ENCODE measurements at regions not wholly inside any gene's neighbourhood (a gene's known extent, or its start where the extent isn't known, plus 50 kb on each side); places are given as distances from the start of the nearest gene placed in this dataset.

DNA sequence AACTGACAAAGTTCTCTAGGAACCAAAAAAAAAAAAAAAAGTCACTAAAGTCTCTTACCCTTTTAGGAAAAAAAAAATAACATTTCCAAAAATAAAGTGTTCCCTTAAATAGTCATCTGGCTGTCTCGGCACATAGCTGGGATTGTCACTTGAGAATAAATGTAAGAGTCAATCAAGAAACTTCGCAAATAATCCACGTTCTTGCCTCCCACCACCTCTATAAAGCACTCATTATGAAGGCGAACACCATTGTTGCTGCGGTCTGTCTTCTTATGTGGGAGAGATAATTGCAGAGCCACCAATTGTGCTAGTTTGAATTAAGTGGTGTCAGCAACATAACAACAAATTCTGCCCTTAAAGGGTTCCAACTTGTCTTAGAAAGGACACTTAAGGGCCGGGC is 163.7 kb downstream of the FBXO15 start:
- H3K9ac ChIP-seq (ENCODE audit: control insufficient read depth, insufficient read depth, low read length): no peak overlapping the region
- FAIRE-seq (no peak), DNase-seq (ENCODE audit: low read depth, low spot score) (no peak), ATAC-seq (no peak)
- no peak overlapping the region for H2AFZ ChIP-seq (ENCODE audit: control insufficient read depth, low read depth, low read length)
- no peak overlapping the region for H3K4me2 ChIP-seq (ENCODE audit: control insufficient read depth, insufficient read depth)
- TF ChIP-seq RFX5 (IDR thresholded peaks at IDR 0.05; ENCODE audit: low read depth, low read length): no peak
- H3K4me3 ChIP-seq: no peak overlapping the region
- ChIA-PET RAD21 (ENCODE audit: unreplicated experiment) (no interaction called here), POLR2A (no interaction called here), SMC1A (ENCODE audit: uncharacterized antibody, unreplicated experiment) (no interaction called here), CTCF (no interaction called here)
- 28% methylated on average over 6 of the region's 6 CpGs for WGBS (ENCODE audit: insufficient coverage, insufficient replicate concordance, low lambda C conversion rate, missing lambda C conversion rate)
- no peak overlapping the region for H3K27ac ChIP-seq (ENCODE audit: control insufficient read depth, insufficient read depth)
- H3K36me3 ChIP-seq (ENCODE audit: control insufficient read depth in 2 of 2, insufficient read depth in 2 of 2, low read length in 1 of 2): no peaks in the 10 kb centered on the region
- H3K4me1 ChIP-seq (ENCODE audit: control insufficient read depth, insufficient read depth, low read length): no peaks in the 10 kb centered on the region
- intact Hi-C loops (cut with micrococcal nuclease; ENCODE audit: unreplicated experiment) (no loop called here), in situ Hi-C loops (cut with MboI) (no loop called here)
- no peaks in the 10 kb centered on the region; a peak in 1 of 4 replicates for H3K27me3 ChIP-seq (replicated peaks in 1 of 2; ENCODE audit: control insufficient read depth in 2 of 2, insufficient read depth in 2 of 2, low read length in 1 of 2)
- no peaks in the 10 kb centered on the region for H4K20me1 ChIP-seq (ENCODE audit: control insufficient read depth, insufficient read depth)
- no peaks in the 10 kb centered on the region for H3K9me3 ChIP-seq (replicated peaks; ENCODE audit: control insufficient read depth, insufficient read depth, low read length)
- BruUV-seq (replicated peaks): no TSS peak
- H3K79me2 ChIP-seq (ENCODE audit: control insufficient read depth, insufficient read depth, low read length): no peaks in the 10 kb centered on the region

DNA sequence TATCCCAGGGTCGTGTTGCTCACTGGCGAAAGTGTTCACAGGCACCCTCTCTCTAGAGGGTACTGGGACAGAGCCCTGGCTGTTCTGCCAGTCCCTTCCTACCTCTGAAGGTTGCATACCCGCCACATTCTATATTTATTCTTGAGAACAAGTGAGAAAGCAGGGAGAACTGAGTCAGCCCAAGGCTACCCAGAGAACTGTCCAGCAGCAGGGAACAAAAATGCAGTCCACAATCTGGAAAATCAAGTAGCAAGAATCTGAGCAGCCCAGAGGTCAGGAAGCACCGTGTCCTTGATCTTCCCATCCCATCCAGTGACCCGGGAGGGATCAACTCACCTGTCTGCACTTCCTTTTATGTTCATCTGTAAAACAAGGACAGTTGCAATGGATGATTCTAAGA is 164.1 kb downstream of the FBXO15 start:
- Histone ChIP-seq H3K9ac (ENCODE audit: control insufficient read depth, insufficient read depth, low read length) (no peak overlapping the region), H3K4me3 (no peak overlapping the region), H3K9me3 (replicated peaks; ENCODE audit: control insufficient read depth, insufficient read depth, low read length) (no peaks in the 10 kb centered on the region), H3K79me2 (ENCODE audit: control insufficient read depth, insufficient read depth, low read length) (no peaks in the 10 kb centered on the region), H3K36me3 (ENCODE audit: control insufficient read depth in 2 of 2, insufficient read depth in 2 of 2, low read length in 1 of 2) (no peaks in the 10 kb centered on the region), H3K4me1 (ENCODE audit: control insufficient read depth, insufficient read depth, low read length) (no peaks in the 10 kb centered on the region), H3K27me3 (replicated peaks in 1 of 2; ENCODE audit: control insufficient read depth in 2 of 2, insufficient read depth in 2 of 2, low read length in 1 of 2) (no peaks in the 10 kb centered on the region; a peak in 1 of 4 replicates), H4K20me1 (ENCODE audit: control insufficient read depth, insufficient read depth) (no peaks in the 10 kb centered on the region), H3K27ac (ENCODE audit: control insufficient read depth, insufficient read depth) (no peak overlapping the region), H2AFZ (ENCODE audit: control insufficient read depth, low read depth, low read length) (no peak overlapping the region), H3K4me2 (ENCODE audit: control insufficient read depth, insufficient read depth) (no peak overlapping the region)
- CTCF ChIA-PET: no interaction called here
- TF ChIP-seq, protein P1, sequence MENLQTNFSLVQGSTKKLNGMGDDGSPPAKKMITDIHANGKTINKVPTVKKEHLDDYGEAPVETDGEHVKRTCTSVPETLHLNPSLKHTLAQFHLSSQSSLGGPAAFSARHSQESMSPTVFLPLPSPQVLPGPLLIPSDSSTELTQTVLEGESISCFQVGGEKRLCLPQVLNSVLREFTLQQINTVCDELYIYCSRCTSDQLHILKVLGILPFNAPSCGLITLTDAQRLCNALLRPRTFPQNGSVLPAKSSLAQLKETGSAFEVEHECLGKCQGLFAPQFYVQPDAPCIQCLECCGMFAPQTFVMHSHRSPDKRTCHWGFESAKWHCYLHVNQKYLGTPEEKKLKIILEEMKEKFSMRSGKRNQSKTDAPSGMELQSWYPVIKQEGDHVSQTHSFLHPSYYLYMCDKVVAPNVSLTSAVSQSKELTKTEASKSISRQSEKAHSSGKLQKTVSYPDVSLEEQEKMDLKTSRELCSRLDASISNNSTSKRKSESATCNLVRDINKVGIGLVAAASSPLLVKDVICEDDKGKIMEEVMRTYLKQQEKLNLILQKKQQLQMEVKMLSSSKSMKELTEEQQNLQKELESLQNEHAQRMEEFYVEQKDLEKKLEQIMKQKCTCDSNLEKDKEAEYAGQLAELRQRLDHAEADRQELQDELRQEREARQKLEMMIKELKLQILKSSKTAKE (IDR thresholded peaks at IDR 0.05; ENCODE audit: low read depth, poor library complexity, severe bottlenecking): no peak
- TF ChIP-seq ZNF217 (IDR thresholded peaks at IDR 0.05) (no peak), ZSCAN29 (IDR thresholded peaks at IDR 0.05) (no peak), RFX5 (IDR thresholded peaks at IDR 0.05; ENCODE audit: low read depth, low read length) (no peak), SREBF1 (IDR thresholded peaks at IDR 0.05; ENCODE audit: low read length) (no peak), RUNX3 (IDR thresholded peaks at IDR 0.05; ENCODE audit: low read length) (no peak), NR2C1 (IDR thresholded peaks at IDR 0.05) (no peak), BHLHE40 (IDR thresholded peaks at IDR 0.05; ENCODE audit: borderline replicate concordance in 1 of 2, low read depth in 2 of 2, low read length in 1 of 2) (no peak), SUPT20H (IDR thresholded peaks at IDR 0.05; ENCODE audit: borderline replicate concordance, control insufficient read depth, low read depth, low read length) (no peak), ATF7 (IDR thresholded peaks at IDR 0.05; ENCODE audit: low read depth) (no peak), SMARCA5 (IDR thresholded peaks at IDR 0.05) (no peak), ETV6 (conservative IDR thresholded peaks at IDR 0.05 in 1 of 2, IDR thresholded peaks at IDR 0.05 in 1 of 2; ENCODE audit: borderline replicate concordance in 1 of 2, low read depth in 1 of 2) (no peak), KDM1A (IDR thresholded peaks at IDR 0.05; ENCODE audit: borderline replicate concordance) (no peak)
- TF ChIP-seq, protein P2, sequence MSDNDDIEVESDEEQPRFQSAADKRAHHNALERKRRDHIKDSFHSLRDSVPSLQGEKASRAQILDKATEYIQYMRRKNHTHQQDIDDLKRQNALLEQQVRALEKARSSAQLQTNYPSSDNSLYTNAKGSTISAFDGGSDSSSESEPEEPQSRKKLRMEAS (IDR thresholded peaks at IDR 0.05; ENCODE audit: low read depth, low read length): no peak
- 21% methylated on average over 5 of the region's 5 CpGs for WGBS (ENCODE audit: insufficient coverage, insufficient replicate concordance, low lambda C conversion rate, missing lambda C conversion rate)
- intact Hi-C loops (cut with micrococcal nuclease; ENCODE audit: unreplicated experiment): no loop called here
- POLR2A ChIA-PET: no interaction called here
- ATAC-seq (no peak), FAIRE-seq (no peak), DNase-seq (ENCODE audit: low read depth, low spot score) (no peak)
- SMC1A ChIA-PET (ENCODE audit: uncharacterized antibody, unreplicated experiment): no interaction called here
- BruUV-seq (replicated peaks): no TSS peak
- in situ Hi-C loops (cut with MboI): no loop called here
- RAD21 ChIA-PET (ENCODE audit: unreplicated experiment): no interaction called here
